Activated B cell treated with CpG ODN at 0.5 μM for 24 hours (primary cell): ENCODE measurements at regions not wholly inside any gene's neighbourhood (a gene's known extent, or its start where the extent isn't known, plus 50 kb on each side); places are given as distances from the start of the nearest gene placed in this dataset.
A peak's percentile ranks its signal among the peaks of the same experiment; 100 is the strongest.

ENCODE experiments used
- ATAC-seq: fragments of 200-7000 bp; cut with Tn5 transposase; one replicate; pipeline ENCODE4 v1.10.0; 2021; ENCODE audit warnings: low read depth, mild to moderate bottlenecking, moderate library complexity
- CTCF ChIA-PET: fragments of 350-600 bp; sonication (Branson Sonifier 250); formaldehyde crosslinking; loops from one replicate; lab custom pipeline; 2021; ENCODE audit warnings: antibody characterized with exemption; lab: Charles Lee
- POLR2A ChIA-PET: fragments of 350-600 bp; sonication (Branson Sonifier 250); formaldehyde crosslinking; loops from one replicate; lab custom pipeline; 2021; ENCODE audit warnings: antibody characterized with exemption; lab: Charles Lee
- DNase-seq: peaks from one replicate; pipeline ENCODE4 v3.0.0; 2022
- H3K27ac Mint-ChIP-seq: one replicate; pipeline ENCODE4 v1.8.0; 2020; ENCODE audit warnings: mixed read lengths
- H3K27me3 Mint-ChIP-seq: one replicate; pipeline ENCODE4 v1.8.0; 2021; ENCODE audit warnings: mixed read lengths
- H3K36me3 Mint-ChIP-seq: one replicate; pipeline ENCODE4 v1.8.0; 2021; ENCODE audit warnings: low read depth, mixed read lengths
- H3K4me1 Mint-ChIP-seq: one replicate; pipeline ENCODE4 v1.8.0; 2021; ENCODE audit warnings: mixed read lengths
- H3K4me3 Mint-ChIP-seq: one replicate; pipeline ENCODE4 v1.8.0; 2020; ENCODE audit warnings: mild to moderate bottlenecking, mixed read lengths
- H3K9me3 Mint-ChIP-seq: one replicate; pipeline ENCODE4 v1.8.0; 2020; ENCODE audit warnings: mixed read lengths
- intact Hi-C: fragments of 100-400 bp; cut with micrococcal nuclease; formaldehyde crosslinking; loops from one replicate; pipeline ENCODE4 v1.15.1; 2024
- TF ChIP-seq, protein P1 (sequence below): fragments of 200-600 bp; IDR thresholded peaks from one replicate; pipeline ENCODE4 v1.8.0; 2022; ENCODE audit warnings: antibody characterized with exemption, mild to moderate bottlenecking

DNA sequence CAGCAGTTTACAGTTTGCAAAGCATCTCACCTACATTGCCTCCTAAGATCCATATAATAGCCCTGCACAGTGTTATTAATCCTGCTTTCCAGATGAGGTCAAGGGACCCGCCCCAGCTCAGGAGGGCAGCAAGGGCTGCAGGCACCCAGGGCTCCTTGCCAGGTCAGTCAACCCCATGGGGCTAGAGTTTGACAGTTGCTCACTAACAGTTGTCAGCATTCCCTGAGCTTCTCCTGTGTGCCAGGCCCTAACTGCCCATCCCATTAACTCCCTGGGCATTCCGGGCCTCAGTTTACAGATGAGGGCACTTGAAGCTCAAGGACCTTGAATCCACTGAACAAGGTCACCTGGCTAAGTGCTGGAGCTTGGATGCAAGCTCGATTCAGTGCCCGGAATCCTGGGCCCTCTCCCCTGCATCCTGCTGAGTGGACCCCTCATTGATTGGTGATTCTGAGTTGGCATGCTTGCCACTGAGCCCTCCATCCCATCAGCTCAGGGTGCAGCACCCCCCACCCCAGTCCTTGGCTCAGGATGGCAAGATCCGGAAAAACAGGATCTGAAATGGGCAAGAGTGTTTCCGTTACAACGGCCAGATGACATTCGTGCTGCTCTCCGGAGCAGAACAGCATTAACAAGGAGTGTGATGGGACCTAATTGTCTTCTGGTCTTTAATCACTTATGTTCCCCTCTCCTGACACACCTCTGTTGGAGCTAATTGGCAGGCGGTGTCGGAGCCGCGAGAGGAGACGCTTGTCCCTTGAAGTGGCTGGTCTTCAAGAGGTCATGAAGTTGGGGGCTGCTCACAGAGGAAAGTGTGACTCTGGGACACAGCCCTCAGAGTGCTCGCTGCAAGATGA lies 87.4 kb upstream of the SHISAL1 start:
- H3K4me1 Mint-ChIP-seq = no peaks in the 10 kb centered on the region
- H3K27ac Mint-ChIP-seq = no peak overlapping the region
- no peak overlapping the region for H3K4me3 Mint-ChIP-seq
- TF ChIP-seq, protein P1, sequence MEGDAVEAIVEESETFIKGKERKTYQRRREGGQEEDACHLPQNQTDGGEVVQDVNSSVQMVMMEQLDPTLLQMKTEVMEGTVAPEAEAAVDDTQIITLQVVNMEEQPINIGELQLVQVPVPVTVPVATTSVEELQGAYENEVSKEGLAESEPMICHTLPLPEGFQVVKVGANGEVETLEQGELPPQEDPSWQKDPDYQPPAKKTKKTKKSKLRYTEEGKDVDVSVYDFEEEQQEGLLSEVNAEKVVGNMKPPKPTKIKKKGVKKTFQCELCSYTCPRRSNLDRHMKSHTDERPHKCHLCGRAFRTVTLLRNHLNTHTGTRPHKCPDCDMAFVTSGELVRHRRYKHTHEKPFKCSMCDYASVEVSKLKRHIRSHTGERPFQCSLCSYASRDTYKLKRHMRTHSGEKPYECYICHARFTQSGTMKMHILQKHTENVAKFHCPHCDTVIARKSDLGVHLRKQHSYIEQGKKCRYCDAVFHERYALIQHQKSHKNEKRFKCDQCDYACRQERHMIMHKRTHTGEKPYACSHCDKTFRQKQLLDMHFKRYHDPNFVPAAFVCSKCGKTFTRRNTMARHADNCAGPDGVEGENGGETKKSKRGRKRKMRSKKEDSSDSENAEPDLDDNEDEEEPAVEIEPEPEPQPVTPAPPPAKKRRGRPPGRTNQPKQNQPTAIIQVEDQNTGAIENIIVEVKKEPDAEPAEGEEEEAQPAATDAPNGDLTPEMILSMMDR = no peak
- CTCF ChIA-PET = no interaction called here
- peaks cover 6% of the 10 kb centered on the region for H3K27me3 Mint-ChIP-seq
- H3K36me3 Mint-ChIP-seq = no peaks in the 10 kb centered on the region
- intact Hi-C loops = no loop called here
- no peak for ATAC-seq
- POLR2A ChIA-PET = no interaction called here
- peak; percentile 3 for DNase-seq
- H3K9me3 Mint-ChIP-seq = no peaks in the 10 kb centered on the region

DNA sequence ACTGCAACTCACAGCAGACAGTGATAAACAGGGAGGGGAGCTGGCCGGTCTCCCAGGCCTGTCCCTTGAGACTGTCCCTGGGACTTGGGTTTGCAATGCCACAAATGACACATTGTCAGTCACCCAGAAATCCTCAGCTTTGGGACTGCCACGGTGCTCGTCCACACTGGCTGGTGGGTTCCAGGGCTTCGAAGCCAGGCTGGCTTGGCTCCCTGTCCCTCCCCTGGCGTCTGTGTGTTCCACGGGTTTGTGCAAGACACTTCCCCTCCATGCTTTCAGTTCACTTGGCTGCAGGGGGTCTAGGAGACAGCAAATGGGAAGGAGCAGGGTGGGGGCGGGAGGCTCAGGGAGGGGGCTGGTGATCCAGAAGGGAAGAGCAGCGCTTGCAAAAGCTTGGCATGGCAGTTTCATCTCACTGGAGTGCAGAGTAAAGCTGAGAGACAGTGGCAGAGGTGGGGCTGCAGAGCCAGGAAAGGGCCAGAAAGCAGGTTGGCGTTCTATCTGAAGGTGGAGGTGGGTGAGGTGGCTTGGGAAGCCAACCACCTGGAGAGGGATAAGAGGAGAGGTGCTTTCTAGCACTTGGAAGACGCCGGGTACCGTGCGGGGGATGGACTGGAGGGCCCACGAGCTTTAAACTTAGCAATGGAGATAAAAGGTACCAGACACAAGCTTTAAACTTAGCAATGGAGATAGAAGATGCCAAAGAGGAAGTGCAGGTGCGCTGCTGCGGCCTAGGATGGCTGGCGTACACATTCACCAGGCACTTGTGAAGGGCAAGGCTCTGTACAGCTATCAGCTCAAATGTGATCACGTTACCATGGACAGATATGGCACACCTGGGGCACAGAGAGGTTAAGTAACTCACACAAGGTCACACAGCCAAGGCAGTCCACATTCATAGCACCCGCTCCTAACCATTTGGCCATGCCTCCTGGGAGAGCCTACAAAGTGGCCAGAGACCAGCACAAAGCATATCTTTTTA lies 86.4 kb upstream of the SHISAL1 start:
- ATAC-seq (no peak), DNase-seq (peak; percentile 3)
- no peaks in the 10 kb centered on the region for H3K4me1 Mint-ChIP-seq
- ChIA-PET CTCF (no interaction called here), POLR2A (no interaction called here)
- TF ChIP-seq, protein P1 = no peak
- no peak overlapping the region for H3K4me3 Mint-ChIP-seq
- peaks cover 6% of the 10 kb centered on the region for H3K27me3 Mint-ChIP-seq
- intact Hi-C loops = no loop called here
- H3K27ac Mint-ChIP-seq = no peak overlapping the region
- no peaks in the 10 kb centered on the region for H3K36me3 Mint-ChIP-seq
- no peaks in the 10 kb centered on the region for H3K9me3 Mint-ChIP-seq

DNA sequence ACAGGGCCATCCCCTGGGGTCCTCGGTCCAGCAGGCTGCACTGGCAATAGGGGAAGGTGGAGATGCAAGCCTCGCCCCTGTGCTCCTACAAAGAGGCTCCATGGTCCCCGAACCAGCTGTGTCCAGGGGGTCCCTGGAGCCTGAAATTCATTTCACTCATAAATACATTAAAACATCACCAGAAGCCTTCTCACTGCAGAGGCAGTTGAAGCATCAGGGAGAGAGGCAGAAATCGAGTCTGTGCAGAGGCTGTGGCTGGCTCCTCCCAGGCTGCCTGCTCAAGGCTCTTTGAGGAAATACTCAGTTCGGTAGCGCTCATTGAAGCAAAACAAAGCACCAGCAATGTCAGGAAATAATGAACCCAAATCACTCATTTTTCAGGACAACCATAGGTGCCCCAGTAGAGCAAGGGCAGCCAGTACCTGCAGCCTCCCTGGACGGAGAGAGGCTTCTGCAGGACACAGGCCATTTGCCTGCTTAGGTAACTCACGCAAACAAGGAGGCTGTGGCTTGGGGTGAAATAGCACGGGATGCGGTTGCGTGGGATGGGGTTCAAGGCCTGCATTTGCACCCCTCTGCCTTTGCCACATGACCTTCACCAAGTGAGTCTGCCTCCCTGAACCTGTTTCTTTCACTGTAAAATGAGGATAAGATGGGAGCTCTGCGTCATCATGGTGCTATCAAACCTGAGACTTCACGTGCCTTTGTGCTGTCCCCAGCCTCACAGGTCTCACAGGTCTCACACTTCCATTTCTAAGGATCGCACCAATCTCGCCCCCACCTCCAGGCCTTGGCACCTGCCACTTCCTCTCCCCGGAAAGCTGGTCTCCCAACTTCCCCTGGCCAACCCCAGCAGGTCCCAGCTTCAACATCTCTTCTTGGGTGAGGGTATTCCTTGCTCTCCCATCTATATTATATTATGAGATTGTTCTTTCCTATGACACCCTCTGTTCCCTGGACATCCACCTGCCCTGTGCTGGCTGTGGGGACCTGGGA lies 84.3 kb upstream of the SHISAL1 start:
- intact Hi-C loops = no loop called here
- CTCF ChIA-PET = no interaction called here
- TF ChIP-seq, protein P1 = no peak
- POLR2A ChIA-PET = no interaction called here
- Mint-ChIP-seq H3K4me1 (no peaks in the 10 kb centered on the region), H3K4me3 (no peak overlapping the region), H3K27me3 (peaks cover 11% of the 10 kb centered on the region), H3K36me3 (no peaks in the 10 kb centered on the region), H3K9me3 (no peaks in the 10 kb centered on the region), H3K27ac (no peak overlapping the region)
- DNase-seq (peak; percentile 9), ATAC-seq (no peak)

DNA sequence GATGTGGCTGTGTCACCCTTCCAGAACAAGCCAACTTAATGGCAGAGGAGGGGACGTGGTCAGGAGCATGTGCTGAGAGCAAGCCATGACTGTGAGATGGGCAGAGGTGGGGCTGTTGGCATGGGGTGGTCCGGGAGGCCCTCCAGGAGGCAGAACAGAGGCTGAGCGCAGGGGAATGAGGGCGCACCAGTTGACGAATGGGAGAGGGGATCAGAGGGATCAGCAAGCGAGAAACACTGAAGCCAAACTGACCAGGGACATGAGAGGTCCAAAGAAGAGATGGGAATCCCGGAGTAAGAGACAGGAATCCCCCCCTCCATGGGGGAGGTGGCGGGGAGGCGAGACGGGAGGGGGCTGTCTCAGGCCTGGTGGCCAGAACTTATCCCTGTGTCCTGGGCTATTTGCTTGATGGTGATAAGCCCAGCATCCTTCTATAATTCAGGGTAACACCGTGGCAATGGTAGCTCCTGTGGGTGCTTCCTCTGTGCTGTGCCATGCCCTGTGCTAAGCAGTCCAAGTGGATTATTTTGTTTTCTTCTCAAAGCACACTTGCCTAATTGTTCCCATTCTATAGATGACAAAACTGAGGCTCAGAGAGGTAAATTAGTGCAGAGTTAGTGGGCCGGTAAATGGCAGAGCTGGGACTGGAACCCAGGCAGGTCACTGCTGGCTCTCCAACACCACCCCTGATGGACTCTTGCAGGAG lies 83.4 kb upstream of the SHISAL1 start:
- Mint-ChIP-seq H3K9me3 (no peaks in the 10 kb centered on the region), H3K4me1 (no peaks in the 10 kb centered on the region), H3K36me3 (no peaks in the 10 kb centered on the region), H3K27me3 (peaks cover 11% of the 10 kb centered on the region), H3K4me3 (no peak overlapping the region), H3K27ac (no peak overlapping the region)
- peak; percentile 5 for DNase-seq
- ChIA-PET CTCF (no interaction called here), POLR2A (no interaction called here)
- intact Hi-C loops = no loop called here
- TF ChIP-seq, protein P1 = no peak
- no peak for ATAC-seq
